Lower leg skin (tissue), 4 donors: ENCODE measurements at regions not wholly inside any gene's neighbourhood (a gene's known extent, or its start where the extent isn't known, plus 50 kb on each side); places are given as distances from the start of the nearest gene placed in this dataset.

Experiments used
- DNase-seq, 2 donors: peaks; one replicate each; pipeline ENCODE4 v3.0.0-alpha.2; 2019; ENCODE audit warnings: low spot score in 2 of 2
- H3K4me3 ChIP-seq: fragments of 200-600 bp; sonication (generic); 2 replicates; pipeline ENCODE4 v1.5.1; 2017; ENCODE audit warnings: mild to moderate bottlenecking, low read depth; ENCODE audit not compliant: poor library complexity, severe bottlenecking
- CTCF ChIP-seq, 3 donors: fragments of 450-650 bp; IDR thresholded peaks; one replicate each; pipeline ENCODE4 v1.5.1; 2016; ENCODE audit warnings: antibody characterized with exemption in 3 of 3, mild to moderate bottlenecking in 3 of 3, moderate library complexity in 2 of 3
- POLR2A ChIP-seq, 2 donors: fragments of 450-650 bp; IDR thresholded peaks; one replicate each; pipeline ENCODE4 v1.6.1; 2016 to 2017; ENCODE audit warnings: antibody characterized with exemption in 2 of 2, mild to moderate bottlenecking in 1 of 2, moderate library complexity in 1 of 2
- WGBS, 2 donors: methylation state at CpG; one replicate each; pipeline ENCODE4 v1.1.5; 2018; 5-methylcytosine and 5-hydroxymethylcytosine counted together
- intact Hi-C: fragments of 100-400 bp; cut with DNase I; formaldehyde crosslinking; loops from one replicate; pipeline ENCODE4 v1.15.0; 2023; ENCODE audit warnings: low total_unique reads

DNA sequence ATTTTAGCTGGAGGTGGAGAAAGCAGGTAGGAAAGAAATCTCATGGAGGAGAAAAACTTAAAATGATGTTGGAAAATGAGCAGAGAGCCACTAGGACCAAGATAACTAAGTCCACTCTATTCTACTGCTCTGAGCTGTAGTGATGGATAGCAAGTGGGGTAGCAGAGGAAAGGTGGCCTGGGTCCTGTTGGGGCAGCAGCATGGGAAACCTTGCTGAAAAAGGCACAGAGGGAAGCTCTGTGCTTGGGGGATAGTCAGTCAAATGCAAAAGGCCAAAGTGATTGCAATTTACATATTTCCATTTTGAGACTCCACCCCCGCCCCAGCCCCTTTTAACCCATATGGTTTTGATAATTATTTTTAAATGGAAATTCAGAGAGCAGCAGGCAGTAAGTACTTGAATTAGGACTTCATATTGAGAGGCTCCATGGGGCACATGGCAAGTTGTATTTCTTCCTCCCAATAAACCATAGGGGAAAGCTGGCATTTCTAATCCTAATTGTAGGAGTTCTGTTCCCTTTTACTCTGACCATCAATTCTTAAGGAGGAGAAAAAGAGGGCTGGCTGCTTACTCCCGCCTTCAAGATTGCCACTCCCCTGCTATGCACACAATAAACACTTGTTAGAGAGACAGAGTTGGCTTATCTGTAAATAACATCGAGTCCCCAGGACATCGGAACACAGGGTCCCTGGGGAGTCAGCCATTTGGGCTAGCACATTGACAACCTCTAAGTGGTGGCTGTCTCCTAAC, 1341.5 kb upstream of the TENM4 start:
- DNase-seq, result no peak
- 37 to 53% methylated on average over 4 of the region's 4 CpGs for WGBS, 2 donors
- TF ChIP-seq CTCF (IDR thresholded peaks at IDR 0.05) (no peak), POLR2A (IDR thresholded peaks at IDR 0.05) (no peak)
- H3K4me3 ChIP-seq, result no peak overlapping the region
- intact Hi-C loops, result no loop called here

DNA sequence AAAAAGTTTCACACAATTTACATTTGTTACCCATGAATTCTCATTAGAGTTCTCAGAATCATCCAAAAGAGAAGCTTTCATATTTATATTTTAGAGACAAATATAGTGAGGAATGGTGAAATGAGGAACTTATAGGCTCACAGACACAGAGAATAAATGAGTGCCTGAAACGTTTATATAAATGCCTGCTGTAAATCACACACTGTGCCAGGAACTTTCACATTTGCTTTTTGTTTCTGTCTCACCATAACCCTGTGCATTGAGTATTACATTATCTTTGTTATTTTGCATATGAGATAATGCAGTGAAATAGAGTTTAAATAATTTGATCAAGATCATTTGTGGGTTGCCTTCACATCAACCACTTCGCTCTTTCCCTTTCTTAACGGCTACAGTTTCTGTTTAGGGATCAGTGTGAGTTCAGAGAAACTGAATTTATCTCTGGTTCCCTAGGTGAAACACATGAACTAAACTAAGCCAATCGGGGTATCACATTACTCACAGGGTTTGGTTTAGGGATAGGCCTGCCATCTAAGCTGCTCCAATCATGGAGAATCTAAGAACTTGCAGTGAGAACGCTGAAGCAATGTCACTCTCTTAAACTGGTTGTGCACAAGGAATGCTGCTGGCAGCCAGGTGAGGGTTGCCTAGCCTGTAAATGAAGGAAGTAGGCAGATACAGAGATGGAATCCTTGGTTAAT, 1339.2 kb upstream of the TENM4 start:
- TF ChIP-seq CTCF (IDR thresholded peaks at IDR 0.05) (no peak), POLR2A (IDR thresholded peaks at IDR 0.05) (no peak)
- intact Hi-C loops, result no loop called here
- WGBS, 2 donors, result 38 to 40% methylated on average over 5 of the region's 5 CpGs
- H3K4me3 ChIP-seq, result no peak overlapping the region
- DNase-seq, result no peak

DNA sequence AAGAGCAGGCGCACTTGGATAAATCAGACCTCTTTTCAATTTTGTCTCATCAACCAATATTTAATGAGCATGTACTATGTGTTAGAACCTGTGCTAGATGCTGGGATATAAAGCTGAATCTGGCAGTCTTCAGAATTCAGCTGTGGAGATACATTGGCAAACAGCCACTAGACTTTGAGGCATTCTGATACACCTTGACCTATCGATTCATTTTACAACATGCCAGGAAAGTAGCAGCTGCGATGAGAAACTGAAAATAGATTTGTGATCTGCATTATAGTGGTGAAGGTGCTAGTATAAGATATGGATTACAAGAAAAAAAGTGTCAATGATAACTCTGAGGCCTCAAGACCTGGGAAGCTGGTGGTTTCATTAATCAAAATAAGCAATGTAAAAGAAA, 1338.1 kb upstream of the TENM4 start:
- H3K4me3 ChIP-seq, result no peak overlapping the region
- 71 to 76% methylated on average over 3 of the region's 3 CpGs for WGBS, 2 donors
- intact Hi-C loops, result no loop called here
- no peak for TF ChIP-seq CTCF (IDR thresholded peaks at IDR 0.05)
- TF ChIP-seq POLR2A (IDR thresholded peaks at IDR 0.05), result no peak
- no peak for DNase-seq

DNA sequence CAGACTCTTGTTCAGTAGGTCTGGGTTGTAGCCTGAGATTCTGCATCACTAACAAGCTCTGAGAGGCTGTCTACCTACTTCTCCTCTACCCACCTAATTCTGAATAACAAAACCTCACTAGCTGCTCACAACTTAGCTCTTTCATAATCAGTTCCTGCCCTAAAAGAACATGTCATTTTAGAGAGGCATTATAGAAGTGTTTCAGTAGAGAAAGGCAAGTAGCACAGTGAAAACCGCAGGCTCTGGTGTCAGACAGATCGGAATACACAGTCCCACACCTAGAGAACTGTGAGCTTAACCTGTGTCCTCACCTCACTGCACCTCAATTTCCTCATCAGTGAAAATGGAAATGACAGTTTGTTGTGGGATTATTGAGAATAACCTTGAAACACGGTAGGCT, 1337.6 kb upstream of the TENM4 start:
- WGBS, 2 donors, result 86 to 89% methylated on average over 3 of the region's 3 CpGs
- TF ChIP-seq POLR2A (IDR thresholded peaks at IDR 0.05) (no peak), CTCF (IDR thresholded peaks at IDR 0.05) (no peak)
- no peak for DNase-seq
- no peak overlapping the region for H3K4me3 ChIP-seq
- intact Hi-C loops, result no loop called here

DNA sequence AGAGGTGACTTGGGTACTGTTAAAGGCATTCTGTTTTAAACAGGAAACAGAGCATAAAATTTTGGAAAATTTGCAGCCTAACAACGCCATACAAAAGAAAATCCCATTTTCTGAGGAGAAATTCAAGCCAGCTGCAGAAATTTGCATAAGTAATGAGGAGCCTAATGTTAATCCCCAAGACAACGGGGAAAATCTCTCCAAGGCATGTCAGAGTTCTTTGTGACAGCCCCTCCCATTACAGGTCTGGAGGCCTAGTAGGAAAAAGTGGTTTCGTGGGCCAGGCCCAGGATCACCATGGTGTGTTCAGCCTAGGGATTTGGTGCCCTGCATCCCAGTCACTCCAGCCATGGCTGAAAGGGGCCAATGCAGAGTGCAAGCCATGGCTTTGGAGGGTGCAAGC, 1333.1 kb upstream of the TENM4 start:
- intact Hi-C loops, result no loop called here
- 50 to 67% methylated on average over 3 of the region's 3 CpGs for WGBS, 2 donors
- TF ChIP-seq POLR2A (IDR thresholded peaks at IDR 0.05) (no peak), CTCF (IDR thresholded peaks at IDR 0.05) (no peak)
- no peak for DNase-seq
- no peak overlapping the region for H3K4me3 ChIP-seq
